HG03342 (cell line): ENCODE measurements at regions not wholly inside any gene's neighbourhood (a gene's known extent, or its start where the extent isn't known, plus 50 kb on each side); places are given as distances from the start of the nearest gene placed in this dataset.
"Not testable (repeated sequence)": the region's sequence is repeated elsewhere in the genome, so short reads cannot be mapped to it uniquely, and the experiment has no call there.

Experiments
- ATAC-seq: cut with Tn5 transposase; IDR thresholded peaks from one replicate; pipeline ENCODE4 v1.9.1; 2021; ENCODE audit warnings: mild to moderate bottlenecking, moderate library complexity; ENCODE audit not compliant: unreplicated experiment

DNA sequence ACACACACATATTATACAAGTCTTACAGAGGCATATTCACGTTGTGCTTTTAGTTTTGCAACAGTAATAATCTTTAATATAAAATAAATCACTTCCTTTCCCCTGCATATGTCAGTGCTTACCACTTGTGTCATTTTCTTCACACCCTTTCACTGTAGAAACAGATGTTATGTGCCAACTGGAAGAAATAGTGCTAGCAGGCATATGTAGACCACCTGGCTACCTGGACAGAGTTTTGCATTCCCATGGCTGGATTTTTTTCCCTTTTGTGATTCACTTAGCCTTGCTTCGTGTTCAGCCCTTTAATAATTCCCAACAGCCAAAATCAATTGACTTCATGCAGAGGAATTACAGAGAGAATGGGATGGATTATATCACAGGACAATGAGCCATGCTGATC is 399.1 kb upstream of the SPRY2 start:
- no peak for ATAC-seq

- ATAC-seq, result no peak
Measured at GRCh38 chr13:80737513-80737912, 396.6 kb upstream of the SPRY2 start.

- ATAC-seq, result no peak
Measured at GRCh38 chr13:80727321-80727975, 386.5 kb upstream of the SPRY2 start.

DNA sequence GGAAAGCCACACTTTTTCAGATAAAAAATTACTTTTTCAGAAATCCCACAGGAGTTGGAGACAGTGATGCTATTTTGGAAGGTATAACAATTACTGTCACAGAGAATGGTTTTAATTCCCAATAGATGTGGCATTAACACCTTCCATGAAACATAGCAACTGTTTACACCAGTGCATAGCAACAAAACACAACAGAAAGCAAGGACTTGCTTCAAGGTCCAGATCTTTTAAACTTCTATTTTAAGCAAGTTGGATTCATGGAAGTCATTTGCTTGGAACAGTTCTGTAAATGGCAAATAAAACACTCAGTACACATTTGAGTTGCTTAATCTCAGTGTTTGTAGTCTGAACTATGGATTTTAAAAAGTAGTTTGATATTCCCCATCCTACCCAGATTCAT is 385.9 kb upstream of the SPRY2 start:
- no peak for ATAC-seq

DNA sequence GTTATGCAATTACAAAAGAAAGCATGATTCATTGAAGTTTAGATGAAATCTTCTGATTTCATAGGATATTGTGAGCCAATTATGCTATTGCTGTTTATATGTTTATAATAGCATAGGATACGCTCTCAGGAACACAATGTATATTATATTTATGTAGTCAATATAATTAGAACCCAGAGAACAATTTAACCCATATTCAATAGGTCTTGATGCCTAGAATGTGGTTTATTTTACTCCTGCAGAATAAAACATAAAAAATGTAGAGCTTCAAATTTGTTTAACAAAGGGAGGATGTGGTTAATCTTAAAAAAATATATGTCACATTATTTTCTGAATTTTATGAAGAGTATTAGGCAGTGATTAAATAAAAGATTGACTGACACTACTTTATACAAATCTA is 380.8 kb upstream of the SPRY2 start:
- ATAC-seq, result no peak

GRCh38 chr13:80718970-80719369 is 378.0 kb upstream of the SPRY2 start:
- no peak for ATAC-seq

GRCh38 chr13:80717776-80718175 is 376.9 kb upstream of the SPRY2 start:
- ATAC-seq, result no peak

- ATAC-seq, result no peak
Measured at GRCh38 chr13:80716610-80717081, 375.7 kb upstream of the SPRY2 start.

DNA sequence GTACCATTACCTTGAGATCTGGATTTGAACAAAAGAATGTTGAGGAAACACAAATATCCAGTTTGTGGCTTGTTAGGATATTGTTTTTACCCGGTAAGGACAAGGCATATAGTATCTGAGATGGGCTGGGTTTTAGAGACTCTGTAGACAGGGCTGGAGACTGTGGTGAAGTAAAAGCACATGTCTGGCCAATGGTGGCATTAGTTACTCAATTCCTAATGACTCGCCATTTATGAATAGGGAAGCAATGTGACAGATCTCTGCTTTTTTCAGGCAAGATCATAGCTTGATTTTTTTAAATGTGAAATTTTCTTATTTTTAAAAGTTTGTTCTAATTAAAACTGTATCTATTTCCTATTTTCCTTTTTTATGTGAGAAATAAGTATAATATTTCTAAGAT is 371.1 kb upstream of the SPRY2 start:
- ATAC-seq, result no peak

DNA sequence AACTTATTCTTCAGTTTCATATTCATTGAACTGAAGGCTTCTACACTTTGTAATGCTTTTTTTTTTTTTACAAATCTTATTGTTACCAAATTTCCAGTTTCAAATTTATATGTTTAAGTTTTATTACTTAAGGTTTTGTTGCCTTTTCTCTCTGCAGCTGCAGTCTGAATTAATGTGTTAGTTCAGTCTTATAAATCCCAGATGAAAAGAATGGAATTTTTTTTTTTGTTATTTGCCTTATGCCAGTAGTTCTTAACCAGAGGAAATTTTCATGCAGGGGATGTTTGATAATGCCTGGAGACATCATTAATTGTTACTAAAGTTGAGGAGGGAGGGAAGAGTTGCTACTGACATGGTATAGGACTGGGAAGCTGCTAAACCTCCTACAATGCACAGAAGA is 367.9 kb upstream of the SPRY2 start:
- no peak for ATAC-seq

- ATAC-seq, result no peak
Measured at GRCh38 chr13:80707000-80707983, 366.4 kb upstream of the SPRY2 start.

DNA sequence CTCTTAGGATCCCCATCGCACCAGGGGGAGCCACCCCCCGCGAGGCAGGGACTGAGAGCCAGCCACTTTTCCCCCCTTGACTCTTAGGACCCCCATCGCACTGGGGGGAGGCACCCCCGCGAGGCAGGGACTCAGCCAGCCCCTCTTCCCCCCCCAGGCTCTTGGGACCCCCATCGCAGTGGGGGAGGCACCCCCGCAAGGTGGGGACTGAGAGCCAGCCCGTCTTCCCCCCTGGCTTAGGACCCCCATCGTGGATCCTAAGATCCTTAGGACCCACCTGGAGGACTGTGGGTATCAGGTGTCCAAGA is 365.2 kb upstream of the SPRY2 start:
- no peak for ATAC-seq

- ATAC-seq, result no peak
Measured at GRCh38 chr13:80705371-80706163, 364.6 kb upstream of the SPRY2 start.

GRCh38 chr13:80704369-80704768 is 363.4 kb upstream of the SPRY2 start:
- no peak for ATAC-seq

DNA sequence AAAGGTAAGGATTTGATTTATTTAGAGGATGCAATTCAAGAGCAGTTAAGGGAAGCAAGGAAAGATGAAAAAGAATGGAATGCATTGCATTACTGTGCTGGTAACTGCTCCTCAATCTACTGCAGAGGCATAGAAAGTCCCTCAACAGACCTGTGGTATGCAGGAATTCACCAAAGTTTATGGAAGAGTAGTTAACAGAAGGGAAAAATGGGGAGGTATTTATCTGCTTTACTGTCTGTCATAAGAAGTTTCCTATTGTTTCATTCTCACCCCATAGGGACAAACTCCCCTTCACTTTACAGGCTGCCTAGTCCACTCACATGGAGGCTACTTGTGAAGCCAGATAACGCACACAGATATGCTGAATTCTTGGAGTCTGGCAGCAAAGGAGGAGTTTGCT is 354.9 kb upstream of the SPRY2 start:
- ATAC-seq, result no peak

DNA sequence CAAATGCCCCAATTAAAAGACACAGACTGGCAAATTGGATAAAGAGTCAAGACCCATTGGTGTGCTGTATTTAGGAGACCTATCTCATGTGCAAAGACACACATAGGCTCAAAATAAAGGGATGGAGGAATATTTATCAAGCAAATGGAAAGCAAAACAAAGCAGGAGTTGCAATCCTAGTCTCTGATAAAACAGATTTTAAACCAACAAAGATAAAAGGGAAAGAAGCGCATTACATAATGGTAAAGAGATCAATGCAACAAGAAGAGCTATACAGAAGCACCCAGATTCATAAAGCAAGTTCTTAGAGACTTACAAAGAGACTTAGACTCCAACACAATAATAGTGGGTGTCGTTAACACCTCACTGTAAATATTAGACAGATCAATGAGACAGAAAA is 350.9 kb upstream of the SPRY2 start:
- not testable (repeated sequence) for ATAC-seq

- ATAC-seq, result no peak
Measured at GRCh38 chr13:80690208-80690607, 349.3 kb upstream of the SPRY2 start.

- no peak for ATAC-seq
Measured at GRCh38 chr13:80688593-80688992, 347.7 kb upstream of the SPRY2 start.

GRCh38 chr13:80685942-80686341 is 345.0 kb upstream of the SPRY2 start:
- ATAC-seq, result no peak

GRCh38 chr13:80684217-80684991 is 343.5 kb upstream of the SPRY2 start:
- ATAC-seq, result no peak
